ENCODE measurements at regions not wholly inside any gene's neighbourhood (a gene's known extent, or its start where the extent isn't known, plus 50 kb on each side); places are given as distances from the start of the nearest gene placed in this dataset.
"Not testable (repeated sequence)": the region's sequence is repeated elsewhere in the genome, so short reads cannot be mapped to it uniquely, and the experiment has no call there.

GRCh38 chr15:21705480-21705879 is 172.1 kb downstream of the POTEB start:
- not testable (repeated sequence) for DNase-seq

- not testable (repeated sequence) for DNase-seq
These were observed 178.9 kb downstream of the POTEB start for GRCh38 chr15:21698620-21699019.

GRCh38 chr15:21695089-21695488 is 182.4 kb downstream of the POTEB start:
- not testable (repeated sequence) for DNase-seq

DNA sequence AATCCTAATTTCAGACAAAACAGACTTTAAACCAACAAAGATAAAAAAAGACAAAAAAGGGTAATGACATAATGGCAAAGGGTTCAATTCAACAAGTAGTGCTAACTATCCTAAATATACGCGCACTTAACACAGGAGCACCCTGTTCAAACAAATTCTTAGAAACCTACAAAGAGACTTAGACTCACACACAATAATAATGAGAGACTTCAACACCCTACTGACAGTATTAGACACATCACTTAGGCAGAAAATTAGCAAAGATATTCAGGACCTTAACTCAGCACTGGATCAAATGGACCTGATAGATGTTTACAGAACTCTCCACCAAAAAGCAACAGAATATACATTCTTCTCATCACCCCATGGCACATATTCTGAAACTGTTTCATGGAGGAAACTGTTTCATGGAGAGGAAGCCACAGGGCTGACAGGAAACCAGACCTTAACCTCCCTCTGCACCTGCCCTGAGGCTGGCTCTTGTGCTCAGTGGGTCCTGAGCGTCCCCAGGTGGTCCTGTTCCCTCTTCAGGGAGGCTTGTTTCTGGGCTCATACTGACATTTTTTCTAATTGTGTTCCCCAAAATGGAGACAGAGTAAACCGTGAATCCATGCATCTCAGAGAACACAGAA is 184.9 kb downstream of the POTEB start:
- DNase-seq: not testable (repeated sequence)

GRCh38 chr15:21656798-21657397 is 216.6 kb upstream of the POTEB3 start:
- not testable (repeated sequence) for DNase-seq

GRCh38 chr15:21656114-21656746 is 215.9 kb upstream of the POTEB3 start:
- not testable (repeated sequence) for DNase-seq

GRCh38 chr15:21653707-21654106 is 213.4 kb upstream of the POTEB3 start:
- not testable (repeated sequence) for DNase-seq

DNA sequence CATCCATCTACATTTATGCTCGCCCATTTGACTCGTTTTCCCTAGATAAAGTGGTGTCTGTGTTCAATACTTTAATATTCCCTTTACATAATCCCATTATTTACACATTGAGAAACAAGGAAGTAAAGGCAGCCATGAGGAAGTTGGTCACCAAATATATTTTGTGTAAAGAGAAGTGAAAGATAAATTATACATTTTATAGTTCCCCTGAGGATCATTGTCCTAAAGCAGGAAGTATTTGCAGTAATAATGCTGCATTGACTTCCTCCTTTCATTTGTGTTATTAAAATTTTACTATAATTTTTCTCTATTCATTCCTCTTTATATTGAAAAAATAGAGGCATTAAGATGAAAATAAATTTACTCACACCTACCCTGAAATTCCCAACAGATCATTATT is 198.5 kb upstream of the POTEB3 start:
- DNase-seq: not testable (repeated sequence)

GRCh38 chr15:21626694-21627093 is 186.4 kb upstream of the POTEB3 start:
- DNase-seq: not testable (repeated sequence)

DNA sequence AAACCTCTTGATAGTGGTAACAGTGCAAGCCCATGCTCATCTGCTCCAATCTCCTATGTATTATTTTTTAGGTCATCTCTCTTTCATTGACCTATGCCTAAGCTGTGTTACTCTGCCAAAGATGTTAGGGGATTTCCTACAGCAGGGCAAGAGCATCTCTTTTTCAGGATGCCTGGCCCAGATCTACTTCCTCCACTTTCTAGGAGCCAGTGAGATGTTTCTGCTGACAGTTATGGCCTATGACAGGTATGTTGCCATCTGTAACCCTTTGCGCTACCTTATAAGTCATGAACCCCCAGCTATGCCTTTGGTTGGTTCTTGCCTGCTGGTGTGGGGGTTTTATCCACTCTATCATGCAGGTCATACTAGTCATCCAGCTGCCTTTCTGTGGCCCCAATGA is 168.9 kb upstream of the POTEB3 start:
- not testable (repeated sequence) for DNase-seq

- DNase-seq: not testable (repeated sequence)
These were observed 125.1 kb upstream of the POTEB3 start for GRCh38 chr15:21565426-21565825.

DNA sequence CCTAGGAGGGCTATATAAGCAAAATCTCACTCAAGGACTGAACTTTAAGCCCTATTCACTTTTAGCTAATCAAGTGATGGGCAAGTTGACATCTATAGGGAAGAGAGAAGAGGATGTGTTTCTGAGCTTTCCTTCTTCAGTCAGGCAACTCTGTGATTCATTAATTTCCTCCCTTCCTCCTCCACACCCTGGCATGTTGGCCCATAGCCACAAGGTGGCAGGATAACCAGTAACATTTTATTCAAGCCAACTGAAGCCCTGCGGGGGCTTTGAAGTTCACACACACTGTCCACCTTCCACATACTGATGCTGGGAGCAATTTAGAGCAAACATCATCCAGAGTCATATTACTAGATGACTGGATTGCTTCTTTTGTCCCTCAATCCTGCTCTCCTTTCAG is 111.5 kb upstream of the POTEB3 start:
- DNase-seq: not testable (repeated sequence)

GRCh38 chr15:21546182-21546903 is 106.0 kb upstream of the POTEB3 start:
- not testable (repeated sequence) for DNase-seq

GRCh38 chr15:21532785-21533184 is 92.5 kb upstream of the POTEB3 start:
- DNase-seq: not testable (repeated sequence)

- not testable (repeated sequence) for DNase-seq
These were observed 75.9 kb upstream of the POTEB3 start for GRCh38 chr15:21516248-21516647.

DNA sequence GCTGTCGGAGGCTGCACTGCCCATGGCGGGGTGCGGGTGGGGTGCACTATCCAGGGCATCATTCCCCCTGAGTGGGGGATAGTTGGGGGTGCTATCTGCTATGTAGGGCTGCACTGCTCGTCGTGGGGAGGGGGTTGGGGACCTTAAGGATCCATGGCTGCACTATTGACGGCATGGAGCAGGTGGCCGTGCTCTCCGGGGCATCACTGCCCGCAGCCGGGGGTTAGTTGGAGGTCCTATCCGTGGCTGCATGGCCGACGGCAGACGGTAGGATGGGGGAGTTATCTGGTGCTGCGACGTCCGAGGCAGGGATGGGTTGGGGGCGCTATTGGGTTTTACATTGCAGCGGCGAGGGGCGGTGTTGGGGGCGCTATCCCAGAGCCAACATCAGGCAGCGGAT is 75.0 kb upstream of the POTEB3 start:
- DNase-seq: not testable (repeated sequence)

GRCh38 chr15:21503021-21503420 is 62.7 kb upstream of the POTEB3 start:
- not testable (repeated sequence) for DNase-seq
